Activated T-helper 2 cell treated with anti-CD3 and anti-CD28 coated beads, Interferon-gamma antibody, Interleukin-2, Interleukin-4, amounts not matched to agents 10 μg/mL and 5 μg/mL and 100 μg/mL, durations not matched to agents 14 hours and 24 hours and 36 hours (primary cell): ENCODE measurements at regions not wholly inside any gene's neighbourhood (a gene's known extent, or its start where the extent isn't known, plus 50 kb on each side); places are given as distances from the start of the nearest gene placed in this dataset.
"Not testable (repeated sequence)": the region's sequence is repeated elsewhere in the genome, so short reads cannot be mapped to it uniquely, and the experiment has no call there.

Source experiments
- DNase-seq: peaks from one replicate; pipeline ENCODE4 v3.0.0; 2021; ENCODE audit warnings: low spot score
- H3K27ac Mint-ChIP-seq: one replicate; pipeline ENCODE4 v1.8.0; 2021; ENCODE audit warnings: mixed read lengths
- H3K27me3 Mint-ChIP-seq: one replicate; pipeline ENCODE4 v1.8.0; 2021; ENCODE audit warnings: low read depth, mixed read lengths
- H3K36me3 Mint-ChIP-seq: one replicate; pipeline ENCODE4 v1.8.0; 2021; ENCODE audit warnings: low read depth, mixed read lengths
- H3K4me1 Mint-ChIP-seq: one replicate; pipeline ENCODE4 v1.8.0; 2021; ENCODE audit warnings: low read depth, mixed read lengths
- H3K4me3 Mint-ChIP-seq: one replicate; pipeline ENCODE4 v1.8.0; 2021; ENCODE audit warnings: low read depth, mild to moderate bottlenecking, moderate library complexity, mixed read lengths
- H3K9me3 Mint-ChIP-seq: one replicate; pipeline ENCODE4 v1.8.0; 2021; ENCODE audit warnings: mixed read lengths
- intact Hi-C: fragments of 100-400 bp; cut with micrococcal nuclease; formaldehyde crosslinking; loops from one replicate; pipeline ENCODE4 v1.15.1; 2023

DNA sequence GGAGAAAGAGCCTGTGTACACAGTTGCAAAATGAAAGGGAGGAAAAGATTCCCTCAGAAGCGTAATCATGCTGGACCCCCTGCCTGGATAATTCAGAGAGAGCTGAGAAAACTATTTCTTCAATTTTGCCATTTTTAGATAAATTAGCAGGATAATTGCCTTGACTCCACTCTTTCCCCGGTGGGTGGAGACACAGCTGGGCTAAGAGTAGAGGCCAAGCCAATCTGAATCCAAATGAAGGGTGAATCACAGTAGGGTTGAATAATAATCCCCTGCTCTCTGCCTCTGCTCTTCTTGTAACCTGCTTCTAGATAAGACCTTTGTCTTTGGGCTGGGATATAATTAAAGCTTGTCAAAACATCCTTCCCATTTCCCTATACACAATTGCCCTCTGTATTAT lies 150.1 kb downstream of the CAPZA3 start:
- Mint-ChIP-seq H3K36me3 (no peaks in the 10 kb centered on the region), H3K4me1 (no peaks in the 10 kb centered on the region), H3K9me3 (peaks cover 5% of the 10 kb centered on the region), H3K27ac (no peak overlapping the region), H3K27me3 (no peaks in the 10 kb centered on the region), H3K4me3 (no peak overlapping the region)
- DNase-seq: no peak
- intact Hi-C loops: no loop called here

DNA sequence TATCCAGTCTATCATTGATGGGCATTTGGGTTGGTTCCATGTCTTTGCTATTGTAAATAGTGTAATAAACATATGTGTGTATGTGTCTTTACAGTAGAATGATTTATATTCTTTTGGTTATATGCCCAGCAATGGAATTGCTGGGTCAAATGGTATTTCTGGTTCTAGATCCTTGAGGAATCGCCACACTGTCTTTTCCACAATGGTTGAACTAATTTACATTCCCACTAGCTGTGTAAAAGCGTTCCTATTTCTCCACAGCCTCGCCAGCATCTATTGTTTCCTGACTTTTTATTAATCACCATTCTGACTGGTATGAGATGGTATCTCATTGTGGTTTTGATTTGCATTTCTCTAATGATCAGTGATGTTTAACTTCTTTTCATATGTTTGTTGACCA lies 152.7 kb downstream of the CAPZA3 start:
- H3K27ac Mint-ChIP-seq, H3K27me3 Mint-ChIP-seq, H3K36me3 Mint-ChIP-seq, intact Hi-C loops, H3K4me3 Mint-ChIP-seq, DNase-seq, H3K4me1 Mint-ChIP-seq: not testable (repeated sequence)
- H3K9me3 Mint-ChIP-seq: peaks cover 15% of the 10 kb centered on the region

DNA sequence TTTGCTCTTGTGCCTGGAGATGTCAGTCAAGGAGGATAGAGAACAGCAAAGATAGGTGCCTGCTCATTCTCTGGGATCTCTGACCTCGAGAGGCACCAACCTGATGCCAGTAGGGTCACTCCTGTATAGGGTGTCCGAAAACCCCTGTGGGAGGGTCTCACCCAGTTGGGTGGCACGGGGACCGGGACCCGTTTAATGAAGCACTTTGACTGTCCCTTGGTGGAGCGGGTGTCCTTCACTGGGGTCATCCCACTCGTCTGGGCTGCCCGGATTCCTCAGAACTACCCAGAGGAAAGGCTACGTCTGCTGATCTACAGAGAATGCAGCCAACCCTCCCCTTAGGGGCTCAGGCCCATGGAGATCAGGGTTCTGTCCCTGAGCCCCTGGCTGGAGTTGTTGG lies 157.6 kb downstream of the CAPZA3 start:
- peaks cover 24% of the 10 kb centered on the region for H3K9me3 Mint-ChIP-seq
- intact Hi-C loops: no loop called here
- DNase-seq: no peak
- H3K4me3 Mint-ChIP-seq: no peak overlapping the region
- H3K27ac Mint-ChIP-seq: no peak overlapping the region
- no peaks in the 10 kb centered on the region for H3K27me3 Mint-ChIP-seq
- no peaks in the 10 kb centered on the region for H3K4me1 Mint-ChIP-seq
- no peaks in the 10 kb centered on the region for H3K36me3 Mint-ChIP-seq

DNA sequence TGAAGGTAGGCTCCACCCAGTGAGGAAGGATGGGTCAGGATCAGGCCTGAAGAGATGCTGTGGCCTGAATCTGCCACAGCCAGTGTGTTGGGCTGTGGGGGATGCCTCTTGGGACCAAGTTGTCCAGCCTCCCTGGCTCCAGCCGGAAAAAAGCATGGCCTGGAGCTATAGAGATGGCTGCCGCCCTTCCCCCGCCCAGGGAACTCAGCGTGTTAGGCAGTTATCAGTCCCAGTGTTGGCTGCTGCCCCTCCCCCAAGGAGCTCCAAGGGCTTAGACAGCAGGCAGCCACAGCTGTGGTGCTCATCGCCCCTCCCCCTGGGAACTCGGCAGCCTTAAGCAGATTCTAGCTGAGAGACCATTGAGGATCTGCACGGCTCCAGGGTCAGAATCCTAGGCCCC lies 158.0 kb downstream of the CAPZA3 start:
- no peaks in the 10 kb centered on the region for H3K4me1 Mint-ChIP-seq
- DNase-seq: no peak
- no peak overlapping the region for H3K27ac Mint-ChIP-seq
- H3K36me3 Mint-ChIP-seq: no peaks in the 10 kb centered on the region
- no peaks in the 10 kb centered on the region for H3K27me3 Mint-ChIP-seq
- intact Hi-C loops: no loop called here
- peaks cover 24% of the 10 kb centered on the region for H3K9me3 Mint-ChIP-seq
- no peak overlapping the region for H3K4me3 Mint-ChIP-seq

DNA sequence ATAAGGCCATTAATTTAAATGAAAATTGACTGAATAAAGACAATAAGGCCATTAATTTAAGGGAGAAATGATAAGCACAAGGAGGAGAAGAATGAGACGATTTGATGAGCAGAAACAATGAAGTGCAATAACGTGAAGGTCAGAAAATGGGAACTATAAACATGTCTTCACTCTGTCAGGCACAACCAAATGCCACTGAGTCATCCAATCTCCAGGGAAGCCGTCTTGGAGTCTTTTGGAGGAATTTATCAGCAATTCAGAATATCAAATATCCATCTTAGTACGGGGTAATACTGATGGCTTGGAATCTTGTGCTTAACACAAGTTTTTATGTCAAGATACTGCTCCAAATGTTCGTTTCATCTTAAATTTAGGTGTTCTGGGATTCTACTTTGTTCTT lies 159.9 kb downstream of the CAPZA3 start:
- Mint-ChIP-seq H3K27me3 (no peaks in the 10 kb centered on the region), H3K4me3 (no peak overlapping the region), H3K9me3 (peaks cover 21% of the 10 kb centered on the region), H3K4me1 (no peaks in the 10 kb centered on the region), H3K36me3 (no peaks in the 10 kb centered on the region), H3K27ac (no peak overlapping the region)
- intact Hi-C loops: no loop called here
- DNase-seq: no peak

DNA sequence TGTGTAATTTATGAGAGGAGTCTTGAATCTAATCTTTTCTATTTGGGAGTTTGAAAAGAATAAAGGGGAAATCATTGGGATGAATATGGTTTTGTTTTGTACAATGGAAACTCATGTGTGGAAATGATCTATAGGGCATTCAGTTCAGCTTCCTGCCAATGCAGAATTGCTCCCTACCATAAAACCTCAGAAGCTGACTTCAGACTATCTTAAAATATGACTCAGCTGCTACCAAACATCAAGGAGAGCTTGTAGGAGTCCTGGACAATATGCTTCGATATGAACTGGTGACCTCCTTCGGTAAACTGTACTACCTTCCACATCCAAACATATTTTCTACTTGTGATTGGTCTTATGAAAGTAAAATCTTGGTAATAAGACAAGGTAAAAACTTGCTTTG lies 160.6 kb downstream of the CAPZA3 start:
- Mint-ChIP-seq H3K27ac (no peak overlapping the region), H3K27me3 (no peaks in the 10 kb centered on the region), H3K9me3 (peaks cover 14% of the 10 kb centered on the region), H3K4me3 (no peak overlapping the region), H3K36me3 (no peaks in the 10 kb centered on the region), H3K4me1 (no peaks in the 10 kb centered on the region)
- intact Hi-C loops: no loop called here
- no peak for DNase-seq

DNA sequence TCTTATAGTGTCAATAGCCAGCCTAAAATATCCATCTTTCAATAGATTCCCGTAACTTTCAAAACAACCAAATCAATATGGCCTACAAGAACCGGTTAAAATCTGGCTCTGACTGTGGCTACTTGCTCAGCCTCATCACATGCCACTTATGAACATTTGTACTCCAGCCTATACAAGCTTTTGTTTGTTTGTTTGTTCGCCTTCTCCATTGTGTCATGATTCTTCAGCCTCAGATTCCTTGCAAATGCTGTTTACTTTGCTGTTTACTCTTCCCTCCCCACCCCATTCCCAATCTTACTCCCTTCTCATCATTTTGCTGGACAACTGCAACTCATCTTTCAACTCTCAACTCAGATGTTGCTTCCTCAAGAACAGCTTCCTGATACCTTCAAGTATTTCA lies 161.2 kb downstream of the CAPZA3 start:
- Mint-ChIP-seq H3K27ac (no peak overlapping the region), H3K4me3 (no peak overlapping the region), H3K36me3 (no peaks in the 10 kb centered on the region), H3K4me1 (no peaks in the 10 kb centered on the region), H3K27me3 (no peaks in the 10 kb centered on the region), H3K9me3 (peaks cover 17% of the 10 kb centered on the region)
- DNase-seq: no peak
- intact Hi-C loops: no loop called here

DNA sequence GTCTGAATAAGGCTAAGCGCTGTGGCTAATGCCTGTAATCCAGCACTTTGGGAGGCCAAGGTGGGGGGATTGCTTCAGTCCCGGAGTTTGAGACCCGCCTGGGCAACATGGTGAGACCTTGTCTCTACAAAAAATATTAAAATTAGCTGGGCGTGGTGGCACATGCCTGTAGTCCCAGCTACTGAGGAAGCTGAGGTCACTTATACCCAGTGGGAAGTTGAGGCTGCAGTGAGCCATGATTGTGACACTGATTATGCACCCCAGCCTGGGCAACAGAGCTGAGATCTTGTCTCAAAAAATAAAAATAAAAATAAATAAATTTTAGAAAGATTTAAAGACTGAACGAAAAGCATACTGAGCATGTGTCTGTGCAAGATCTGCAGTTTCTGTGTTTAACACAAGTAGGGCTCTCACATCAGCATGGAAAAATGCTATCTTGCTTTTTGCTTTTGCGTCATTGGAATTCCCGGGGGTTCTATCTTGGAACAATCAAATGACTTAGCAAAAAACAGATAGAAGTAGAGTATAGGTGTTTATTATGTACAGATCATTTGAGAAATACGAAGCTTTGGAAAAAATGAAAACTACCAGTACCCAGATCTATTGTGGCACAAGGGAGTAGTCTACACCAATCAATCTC lies 161.9 kb downstream of the CAPZA3 start:
- intact Hi-C loops: no loop called here
- H3K4me1 Mint-ChIP-seq: no peaks in the 10 kb centered on the region
- peaks cover 17% of the 10 kb centered on the region for H3K9me3 Mint-ChIP-seq
- H3K4me3 Mint-ChIP-seq: no peak overlapping the region
- no peaks in the 10 kb centered on the region for H3K36me3 Mint-ChIP-seq
- no peaks in the 10 kb centered on the region for H3K27me3 Mint-ChIP-seq
- DNase-seq: no peak
- H3K27ac Mint-ChIP-seq: no peak overlapping the region

DNA sequence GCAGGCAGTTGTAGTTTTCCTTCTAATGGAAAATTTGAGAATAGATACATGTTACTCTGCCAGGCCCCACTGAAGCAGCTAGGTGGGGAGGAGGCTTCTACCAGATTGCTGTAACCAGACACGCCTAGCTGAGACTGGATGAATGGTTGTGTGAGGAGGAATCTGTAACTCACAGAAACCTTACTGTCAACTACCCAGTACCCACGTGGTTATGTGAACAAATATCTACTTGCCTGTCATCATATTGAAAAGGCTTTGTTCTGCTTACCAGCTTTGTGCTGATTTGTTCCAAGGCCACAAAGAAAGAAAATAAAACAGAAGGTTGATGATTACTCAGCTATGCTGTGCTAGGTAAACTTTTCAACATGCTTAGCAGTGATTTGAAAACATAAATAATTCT lies 167.2 kb downstream of the CAPZA3 start:
- no peaks in the 10 kb centered on the region for H3K27me3 Mint-ChIP-seq
- H3K4me1 Mint-ChIP-seq: no peaks in the 10 kb centered on the region
- intact Hi-C loops: no loop called here
- H3K27ac Mint-ChIP-seq: no peak overlapping the region
- no peak overlapping the region for H3K4me3 Mint-ChIP-seq
- peaks cover 3% of the 10 kb centered on the region for H3K9me3 Mint-ChIP-seq
- no peak for DNase-seq
- H3K36me3 Mint-ChIP-seq: no peaks in the 10 kb centered on the region

DNA sequence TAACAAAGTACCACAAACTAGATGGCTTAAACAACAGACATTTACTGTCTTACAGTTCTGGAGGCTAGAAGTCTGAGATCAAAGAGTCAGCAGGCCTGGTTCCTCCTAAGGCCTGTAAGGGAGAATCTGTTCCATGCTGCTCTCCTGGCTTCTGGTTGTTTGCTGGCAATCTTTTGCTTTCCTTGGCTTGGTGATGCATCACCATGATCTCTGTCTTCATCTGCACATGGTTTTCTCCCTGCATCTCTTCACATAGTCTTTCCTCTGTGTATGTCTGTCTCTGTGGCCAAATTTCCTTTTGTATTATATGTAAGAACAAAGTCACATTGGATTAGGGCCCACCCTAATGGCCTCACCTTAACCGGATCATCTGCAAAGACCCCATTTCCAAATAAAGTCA lies 168.5 kb downstream of the CAPZA3 start:
- H3K4me3 Mint-ChIP-seq: no peak overlapping the region
- H3K9me3 Mint-ChIP-seq: peaks cover 3% of the 10 kb centered on the region
- no peak overlapping the region for H3K27ac Mint-ChIP-seq
- intact Hi-C loops: no loop called here
- H3K36me3 Mint-ChIP-seq: no peaks in the 10 kb centered on the region
- H3K4me1 Mint-ChIP-seq: no peaks in the 10 kb centered on the region
- H3K27me3 Mint-ChIP-seq: no peaks in the 10 kb centered on the region
- no peak for DNase-seq

DNA sequence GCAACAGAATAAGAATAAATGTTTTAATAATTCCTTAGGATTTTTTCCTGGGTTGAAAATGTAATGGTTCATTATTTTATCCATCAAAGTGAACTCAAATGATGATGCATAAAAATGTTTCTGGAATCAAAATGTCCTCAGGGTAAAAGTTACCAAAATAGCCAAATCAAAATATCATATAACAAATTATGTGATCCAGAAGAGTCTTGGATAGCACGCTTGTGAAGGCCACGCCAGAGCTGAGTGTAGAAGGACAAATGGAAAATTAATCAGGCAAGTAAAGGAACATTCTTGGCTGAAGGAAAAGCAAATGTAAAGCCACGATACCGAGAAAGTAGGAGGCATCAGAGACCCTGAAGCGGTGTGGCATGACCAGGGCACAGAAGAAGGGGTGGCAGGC lies 169.2 kb downstream of the CAPZA3 start:
- intact Hi-C loops: no loop called here
- Mint-ChIP-seq H3K9me3 (peaks cover 3% of the 10 kb centered on the region), H3K27ac (no peak overlapping the region), H3K36me3 (no peaks in the 10 kb centered on the region), H3K4me3 (no peak overlapping the region), H3K4me1 (no peaks in the 10 kb centered on the region), H3K27me3 (no peaks in the 10 kb centered on the region)
- DNase-seq: no peak

DNA sequence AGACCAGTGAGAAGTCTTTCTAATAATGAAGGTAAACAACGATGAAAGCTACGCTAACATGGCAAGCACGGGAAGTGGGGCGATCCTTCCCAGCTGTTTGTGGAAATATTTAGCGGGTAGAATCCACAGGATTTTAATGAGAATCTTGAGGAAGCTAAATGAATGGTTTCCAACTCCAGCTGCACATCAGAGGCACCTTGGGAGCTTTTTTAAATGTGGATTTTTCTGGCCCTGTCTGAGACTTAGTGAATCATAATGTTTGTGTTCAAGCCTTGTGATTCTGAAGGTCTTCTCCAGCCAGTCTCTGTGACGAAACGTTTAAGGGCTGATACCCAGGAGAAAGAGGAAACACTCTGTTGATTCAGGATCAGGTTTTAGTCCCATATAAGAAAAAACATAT lies 169.8 kb downstream of the CAPZA3 start:
- Mint-ChIP-seq H3K4me1 (no peaks in the 10 kb centered on the region), H3K36me3 (no peaks in the 10 kb centered on the region), H3K27me3 (no peaks in the 10 kb centered on the region), H3K4me3 (no peak overlapping the region), H3K9me3 (peaks cover 3% of the 10 kb centered on the region), H3K27ac (no peak overlapping the region)
- intact Hi-C loops: no loop called here
- DNase-seq: no peak

DNA sequence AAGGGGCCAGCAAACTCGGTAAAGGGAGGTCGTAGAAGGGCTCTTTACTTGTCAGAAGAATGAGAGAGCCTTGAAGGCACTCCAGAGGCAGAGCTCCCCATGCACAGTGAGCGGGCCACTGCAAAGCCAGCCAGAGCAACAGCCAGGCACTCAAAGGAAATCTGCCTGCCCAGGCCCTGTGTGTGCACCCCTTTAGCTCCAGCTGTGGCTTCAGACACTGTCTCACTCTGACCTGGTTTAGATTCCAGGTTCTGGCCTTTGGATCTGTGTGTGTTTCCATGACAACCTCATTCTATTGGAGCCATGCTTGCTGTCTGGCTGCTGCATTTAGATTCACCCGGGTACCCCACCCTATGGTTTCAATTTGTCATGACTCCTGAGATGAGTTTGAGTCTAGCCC lies 170.3 kb downstream of the CAPZA3 start:
- no peak overlapping the region for H3K4me3 Mint-ChIP-seq
- H3K27ac Mint-ChIP-seq: no peak overlapping the region
- no peaks in the 10 kb centered on the region for H3K4me1 Mint-ChIP-seq
- no peaks in the 10 kb centered on the region for H3K36me3 Mint-ChIP-seq
- H3K27me3 Mint-ChIP-seq: no peaks in the 10 kb centered on the region
- no peak for DNase-seq
- peaks cover 3% of the 10 kb centered on the region for H3K9me3 Mint-ChIP-seq
- intact Hi-C loops: no loop called here

DNA sequence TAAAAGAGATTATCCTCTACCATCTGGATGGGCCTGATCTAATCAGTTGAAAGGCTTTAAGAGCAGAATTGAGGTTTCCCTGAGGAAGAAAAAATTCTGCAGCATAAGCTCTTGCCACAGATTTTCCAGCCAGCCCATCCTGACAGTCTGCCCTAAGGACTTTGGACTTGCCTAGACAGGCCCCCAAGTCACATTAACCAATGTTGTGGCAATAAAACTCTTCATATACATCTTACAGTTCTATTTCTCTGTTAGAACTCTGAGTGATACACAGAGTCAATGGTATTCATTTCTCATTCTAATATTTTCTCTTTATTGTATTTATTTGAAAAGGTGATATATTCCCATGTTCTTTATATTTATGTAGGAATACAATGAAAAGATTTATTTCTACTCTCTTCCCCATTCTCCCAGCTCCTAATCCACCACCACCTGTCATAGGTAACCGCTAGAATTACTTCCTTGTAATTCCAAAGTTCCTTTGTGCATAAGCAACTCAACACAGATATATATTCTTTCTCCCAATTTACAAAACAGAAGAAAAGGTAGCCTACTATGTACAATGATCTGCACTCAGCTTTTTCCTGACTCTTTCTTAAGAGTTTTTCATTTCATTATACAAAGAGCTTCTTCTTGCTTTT lies 182.1 kb downstream of the CAPZA3 start:
- no peak overlapping the region for H3K4me3 Mint-ChIP-seq
- no peaks in the 10 kb centered on the region for H3K4me1 Mint-ChIP-seq

More for the DNA sequence above, 182.1 kb downstream of the CAPZA3 start:
- no peak overlapping the region for H3K27ac Mint-ChIP-seq
- intact Hi-C loops: no loop called here
- H3K27me3 Mint-ChIP-seq: no peaks in the 10 kb centered on the region
- H3K36me3 Mint-ChIP-seq: no peaks in the 10 kb centered on the region
- H3K9me3 Mint-ChIP-seq: no peaks in the 10 kb centered on the region
- DNase-seq: no peak
